AG04450 (cell line): ENCODE measurements at regions not wholly inside any gene's neighbourhood (a gene's known extent, or its start where the extent isn't known, plus 50 kb on each side); places are given as distances from the start of the nearest gene placed in this dataset.

ENCODE experiments used
- CTCF ChIA-PET: fragments of 300-600, 350-600 bp; formaldehyde crosslinking; extraction: SDS; loops from one replicate; lab custom pipeline; 2022; ENCODE audit warnings: antibody characterized with exemption, inconsistent platforms; lab: Charles Lee
- POLR2A ChIA-PET: fragments of 350-600 bp; formaldehyde crosslinking; extraction: SDS; loops from one replicate; lab custom pipeline; 2021; ENCODE audit warnings: antibody characterized with exemption, inconsistent platforms; lab: Yijun Ruan, JAX
- DNase-seq: peaks from one replicate; pipeline ENCODE4 v3.0.0-alpha.2; 2011; ENCODE audit warnings: low read depth, low spot score
- H3K27ac ChIP-seq: one replicate; pipeline ENCODE4 v1.5.1; 2012; ENCODE audit warnings: low read depth, low read length, control low read depth
- H3K27me3 ChIP-seq: one replicate; pipeline ENCODE4 v1.6.0; 2012; ENCODE audit warnings: low read length; ENCODE audit not compliant: control insufficient read depth, insufficient read depth
- H3K4me3 ChIP-seq: 2 replicates; pipeline ENCODE4 v1.5.1; 2011; ENCODE audit warnings: mild to moderate bottlenecking, low read depth, low read length, control low read depth
- H3K9me3 ChIP-seq: 2 replicates; pipeline ENCODE4 v1.5.1; 2012; ENCODE audit warnings: low read length; ENCODE audit not compliant: control insufficient read depth, insufficient read depth
- CTCF ChIP-seq: IDR thresholded peaks from 2 replicates; pipeline ENCODE4 v1.5.1; 2011; ENCODE audit warnings: low read depth, low read length, control low read depth, inconsistent platforms

GRCh38 chr1:94616506-94616905 lies 74.9 kb upstream of the F3 start:
- H3K9me3 ChIP-seq: peaks cover 6% of the 10 kb centered on the region
- CTCF ChIA-PET: interaction anchor here (0.7 to 0.9 kb wide), 2 partner anchors 186 to 425 kb away, joined by 3 to 6 read pairs; no protein-coding TSS in a partner anchor
- DNase-seq: no peak

GRCh38 chr1:94614996-94615395 lies 73.4 kb upstream of the F3 start:
- TF ChIP-seq CTCF: no peak
- Histone ChIP-seq H3K27me3 (no peaks in the 10 kb centered on the region), H3K4me3 (no peak overlapping the region), H3K27ac (no peak overlapping the region), H3K9me3 (peaks cover 6% of the 10 kb centered on the region)
- POLR2A ChIA-PET: no interaction called here
- CTCF ChIA-PET: interaction anchor here (0.6 to 1.4 kb wide), 3 partner anchors 32 to 428 kb away, joined by 3 to 4 read pairs (median 3); no protein-coding TSS in a partner anchor
- no peak for DNase-seq

More at GRCh38 chr1:94616506-94616905, 74.9 kb upstream of the F3 start:
- TF ChIP-seq CTCF: no peak
- Histone ChIP-seq H3K27ac (no peak overlapping the region), H3K4me3 (no peak overlapping the region), H3K27me3 (no peaks in the 10 kb centered on the region)
- POLR2A ChIA-PET: no interaction called here

- H3K27me3 ChIP-seq: no peaks in the 10 kb centered on the region
- no peak for TF ChIP-seq CTCF
- H3K9me3 ChIP-seq: peaks cover 6% of the 10 kb centered on the region
- no peak overlapping the region for H3K4me3 ChIP-seq
- POLR2A ChIA-PET: no interaction called here
- no peak for DNase-seq
- no peak overlapping the region for H3K27ac ChIP-seq
- CTCF ChIA-PET: interaction anchor here (1.0 to 1.4 kb wide), 2 partner anchors 32 to 429 kb away, joined by 3 read pairs; no protein-coding TSS in a partner anchor
Observed at GRCh38 chr1:94614168-94614815, 72.7 kb upstream of the F3 start.

- no peaks in the 10 kb centered on the region for H3K9me3 ChIP-seq
- CTCF ChIA-PET: interaction anchor here (1.4 kb wide), 1 partner anchor 23 kb away, joined by 4 read pairs; no protein-coding TSS in a partner anchor
- H3K4me3 ChIP-seq: no peak overlapping the region
- TF ChIP-seq CTCF: no peak
- POLR2A ChIA-PET: no interaction called here
- H3K27ac ChIP-seq: no peak overlapping the region
- DNase-seq: no peak
- no peaks in the 10 kb centered on the region for H3K27me3 ChIP-seq
Observed at GRCh38 chr1:94612525-94613204, 71.1 kb upstream of the F3 start.
